ENCODE measurements at regions not wholly inside any gene's neighbourhood (a gene's known extent, or its start where the extent isn't known, plus 50 kb on each side); places are given as distances from the start of the nearest gene placed in this dataset.
A peak's percentile ranks its signal among the peaks of the same experiment; 100 is the strongest.
"Not testable (repeated sequence)": the region's sequence is repeated elsewhere in the genome, so short reads cannot be mapped to it uniquely, and the experiment has no call there.

- no peak for DNase-seq
These were observed 145.6 kb upstream of the TSLP start for GRCh38 chr5:110925916-110926315.

GRCh38 chr5:110932755-110933488 is 138.6 kb upstream of the TSLP start:
- no peak for DNase-seq

GRCh38 chr5:110940136-110940535 is 131.4 kb upstream of the TSLP start:
- DNase-seq, result no peak

DNA sequence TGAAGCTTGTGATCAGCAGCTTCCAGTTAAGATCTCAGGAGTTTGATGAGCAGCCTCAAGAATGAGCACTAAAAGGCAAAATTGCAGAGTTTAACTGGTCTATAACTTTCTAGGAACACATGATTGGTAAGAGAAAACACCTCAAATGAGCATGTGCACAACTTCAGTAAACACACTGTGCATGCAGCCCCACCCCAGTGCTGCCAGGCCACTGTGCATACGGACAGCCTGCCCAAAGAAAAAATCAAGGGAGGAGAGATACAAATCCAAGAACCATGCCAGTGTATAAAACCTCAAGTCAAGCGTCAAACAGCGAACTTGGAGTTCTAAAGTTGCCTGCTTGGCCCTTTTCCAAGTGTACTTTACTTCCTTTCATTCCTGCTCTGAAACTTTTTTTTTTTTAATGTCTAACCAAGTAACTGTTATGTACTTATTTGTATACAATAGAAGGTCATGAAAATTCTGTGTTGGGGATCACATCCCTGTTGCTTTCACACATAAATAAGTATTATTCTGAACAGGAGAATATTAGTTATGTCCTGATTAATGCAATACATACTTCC is 125.6 kb upstream of the TSLP start:
- DNase-seq, result no peak

DNA sequence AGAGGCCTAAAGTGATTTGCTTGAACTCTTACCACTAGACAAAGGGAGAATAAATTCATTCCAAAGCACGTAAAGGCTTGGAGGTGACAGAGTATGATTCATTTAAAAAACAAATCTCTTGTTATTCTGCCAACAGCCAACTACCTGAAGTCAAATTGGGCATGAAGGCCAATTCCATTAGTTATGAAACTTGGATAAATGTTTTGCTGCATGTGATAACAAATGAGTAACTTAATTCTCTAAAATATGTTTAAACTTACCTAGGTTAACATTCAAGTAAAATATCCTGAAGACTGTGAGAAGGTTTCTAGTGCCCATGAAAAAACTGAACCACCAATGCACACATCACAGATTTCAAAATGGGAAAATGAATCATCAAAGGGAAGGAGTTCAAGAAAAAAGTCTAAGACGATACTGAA is 120.1 kb upstream of the TSLP start:
- DNase-seq, result no peak

- DNase-seq, result peak in 1 of 2 experiments; percentile 1
These were observed 115.1 kb upstream of the TSLP start for GRCh38 chr5:110956280-110956912.

GRCh38 chr5:110956913-110957813 is 114.3 kb upstream of the TSLP start:
- no peak for DNase-seq

GRCh38 chr5:110957934-110958333 is 113.6 kb upstream of the TSLP start:
- no peak for DNase-seq

- DNase-seq, result no peak
These were observed 108.0 kb upstream of the TSLP start for GRCh38 chr5:110963495-110963894.

GRCh38 chr5:110965773-110966581 is 105.5 kb upstream of the TSLP start:
- DNase-seq, result no peak

DNA sequence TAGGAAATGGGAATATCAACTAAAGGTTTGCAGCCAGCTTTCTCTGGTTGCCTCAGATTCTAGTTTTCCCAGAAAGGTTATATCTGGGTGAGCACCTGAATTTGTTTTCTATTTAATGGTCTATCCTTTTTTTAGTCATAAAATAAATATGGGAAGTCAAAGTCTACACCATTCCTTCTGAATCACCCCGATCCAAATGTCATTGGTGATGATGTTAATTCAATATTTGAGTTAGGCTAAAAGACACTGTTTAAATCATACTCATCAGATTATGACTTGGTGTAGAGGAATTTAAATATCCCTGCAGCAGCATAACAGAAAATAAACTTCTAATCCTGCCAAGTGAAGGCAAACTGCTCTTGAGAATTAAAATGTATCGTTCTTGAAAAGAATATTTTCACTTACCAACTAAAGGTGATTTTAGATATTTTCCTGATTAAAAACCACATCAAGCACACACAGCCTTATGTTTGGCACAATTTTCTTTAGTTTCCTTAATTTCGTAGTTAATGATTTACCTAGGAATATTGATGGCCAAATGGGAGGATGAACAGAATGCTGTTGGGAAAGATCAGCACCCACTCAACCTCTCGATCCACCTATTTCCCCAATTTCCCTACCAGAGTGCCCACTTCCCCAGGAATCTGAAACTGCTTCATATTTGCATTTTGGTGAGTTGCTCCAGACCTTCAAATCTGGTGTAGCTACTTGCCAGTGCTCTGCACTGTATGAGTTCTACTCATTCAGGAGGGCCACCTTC is 103.1 kb upstream of the TSLP start:
- no peak for DNase-seq

DNA sequence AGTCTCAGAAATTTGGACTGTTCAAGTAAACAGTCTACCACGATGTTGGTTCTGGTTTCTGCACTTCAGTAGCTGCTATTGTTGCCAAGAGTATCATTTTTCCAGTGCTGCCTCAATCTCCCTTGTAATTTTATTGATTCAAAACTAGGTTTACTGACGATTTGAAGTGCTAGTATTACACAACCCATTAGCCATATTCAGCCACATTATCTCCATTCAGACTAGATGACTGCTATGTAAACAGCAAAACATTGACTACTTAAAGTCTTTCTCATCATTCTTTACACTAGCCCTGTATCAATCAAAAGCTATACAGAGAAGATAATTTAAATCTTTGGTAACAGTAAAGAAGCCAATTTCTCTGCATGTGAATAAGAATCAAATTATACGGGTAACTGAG is 102.0 kb upstream of the TSLP start:
- DNase-seq, result no peak

DNA sequence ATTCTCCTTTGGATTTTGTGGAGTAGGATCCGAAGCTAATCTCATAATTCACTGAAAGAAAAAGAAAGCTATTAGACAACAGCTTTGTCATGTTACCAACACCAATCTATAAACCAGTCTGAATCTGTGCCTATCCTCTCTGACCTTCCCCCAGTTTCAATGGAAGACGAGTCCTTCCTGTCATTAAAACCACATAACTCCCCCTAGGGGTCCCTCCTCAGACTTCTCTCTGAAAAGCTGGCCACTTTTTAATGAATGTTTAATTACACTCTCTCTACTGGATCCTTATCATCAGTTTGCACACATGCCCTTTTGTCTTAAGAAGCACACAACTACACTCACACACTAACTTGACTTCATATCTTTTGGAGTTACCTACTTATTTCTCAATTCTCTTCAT is 98.0 kb upstream of the TSLP start:
- DNase-seq, result no peak

GRCh38 chr5:110977915-110978314 is 93.6 kb upstream of the TSLP start:
- DNase-seq, result no peak

GRCh38 chr5:110985882-110986281 is 85.6 kb upstream of the TSLP start:
- DNase-seq, result peak; percentile 10 to 48

DNA sequence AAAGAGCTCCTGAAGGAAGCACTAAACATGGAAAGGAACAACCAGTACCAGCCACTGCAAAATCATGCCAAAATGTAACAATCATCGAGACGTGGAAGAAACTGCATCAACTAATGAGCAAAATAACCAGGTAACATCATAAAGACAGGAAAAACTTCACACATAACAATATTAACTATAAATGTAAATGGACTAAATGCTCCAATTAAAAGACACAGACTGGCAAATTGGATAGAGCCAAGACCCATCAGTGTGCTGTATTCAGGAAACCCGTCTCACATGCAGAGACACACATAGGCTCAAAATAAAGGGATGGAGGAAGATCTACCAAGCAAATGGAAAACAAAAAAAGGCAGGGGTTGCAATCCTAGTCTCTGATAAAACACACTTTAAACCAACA is 83.9 kb upstream of the TSLP start:
- not testable (repeated sequence) for DNase-seq

GRCh38 chr5:110996742-110997141 is 74.8 kb upstream of the TSLP start:
- DNase-seq, result no peak

DNA sequence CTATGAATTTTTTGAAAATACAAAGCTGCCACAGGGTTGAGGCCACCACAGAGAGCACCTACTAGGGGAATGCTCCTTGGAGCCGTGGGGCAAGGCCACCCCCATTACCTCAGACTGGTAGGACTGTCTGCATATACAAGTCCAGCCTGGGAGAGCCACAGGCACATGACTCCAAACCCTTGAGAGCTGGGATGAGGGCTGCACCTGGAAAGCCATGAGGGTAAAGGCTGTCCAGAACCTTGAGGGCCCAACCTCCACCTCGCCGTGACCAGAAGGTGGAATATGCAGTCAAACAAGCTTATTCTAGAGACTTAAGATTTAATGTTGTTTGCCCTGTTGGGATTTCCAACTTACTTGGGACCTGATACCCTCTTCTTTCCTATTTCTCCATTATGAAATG is 69.5 kb upstream of the TSLP start:
- DNase-seq, result no peak

GRCh38 chr5:111003623-111004022 is 67.9 kb upstream of the TSLP start:
- DNase-seq, result no peak

DNA sequence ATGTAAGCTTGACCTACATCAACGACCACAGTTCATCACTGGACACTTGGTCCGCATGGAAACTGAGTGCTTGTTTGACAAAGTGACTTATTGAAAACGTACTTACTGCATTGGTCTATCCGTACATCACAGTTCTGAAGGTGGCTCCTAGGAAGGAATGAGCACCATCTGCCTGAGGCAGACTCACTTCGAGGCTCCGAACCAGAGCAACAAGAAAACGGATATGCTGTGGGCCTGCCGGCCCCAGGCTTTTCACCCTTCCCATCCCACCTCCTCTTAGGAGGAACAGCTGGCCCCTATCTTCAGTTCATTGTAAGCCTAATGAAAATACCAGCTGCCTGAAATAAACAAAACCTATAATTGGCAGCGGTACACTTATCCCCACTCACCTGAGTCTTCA is 67.2 kb upstream of the TSLP start:
- DNase-seq, result no peak

- DNase-seq, result no peak
These were observed 60.7 kb upstream of the TSLP start for GRCh38 chr5:111010783-111011182.

GRCh38 chr5:111013011-111013410 is 58.5 kb upstream of the TSLP start:
- no peak for DNase-seq

All from NCI-H526 (cell line).